ENCODE measurements at regions not wholly inside any gene's neighbourhood (a gene's known extent, or its start where the extent isn't known, plus 50 kb on each side); places are given as distances from the start of the nearest gene placed in this dataset.

DNA sequence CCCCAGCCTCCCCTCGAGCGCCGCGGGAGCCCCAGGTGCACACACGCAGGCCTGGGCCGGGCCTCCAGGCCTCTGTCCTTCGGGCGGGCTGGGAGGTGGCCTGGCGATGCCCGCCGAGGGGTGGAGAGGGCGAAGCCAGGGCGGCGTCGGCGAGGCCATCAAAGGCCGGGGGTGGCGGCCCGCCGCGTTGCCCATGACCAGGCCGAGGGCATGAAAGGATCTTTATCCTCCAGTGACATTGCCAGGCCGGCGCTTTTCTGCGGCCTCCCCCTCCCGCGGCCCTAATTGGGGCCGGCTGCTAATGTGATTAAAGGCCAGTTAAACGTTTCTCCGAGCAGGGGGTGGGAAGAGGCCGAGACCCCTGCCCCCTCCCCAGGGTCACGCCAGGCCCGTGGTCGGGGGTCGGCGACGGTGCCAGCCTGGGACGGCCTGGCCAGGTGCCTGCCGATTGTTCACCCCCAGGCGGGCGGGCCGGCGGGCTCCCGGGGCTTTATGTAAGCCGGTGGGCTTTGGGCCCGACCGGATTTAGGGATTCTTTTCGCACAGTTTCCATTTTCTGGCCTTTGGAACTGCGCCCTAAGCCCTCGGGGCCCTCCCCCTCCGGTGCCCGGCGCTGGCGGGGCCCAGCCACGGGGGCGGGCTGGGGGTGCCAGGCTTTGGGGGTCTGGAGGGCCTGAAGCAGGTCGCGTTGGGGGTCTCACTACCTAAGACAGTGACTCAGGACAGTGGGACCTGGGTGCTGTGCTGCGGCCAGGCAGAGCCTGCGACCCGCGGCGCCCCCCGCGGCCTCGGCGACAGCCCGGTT is 103.2 kb upstream of the DIO3 start:
- TF ChIP-seq CTCF (conservative IDR thresholded peaks at IDR 0.05) (no peak), ZFX (IDR thresholded peaks at IDR 0.05) (no peak)
